HUES48 (cell line): ENCODE measurements at regions not wholly inside any gene's neighbourhood (a gene's known extent, or its start where the extent isn't known, plus 50 kb on each side); places are given as distances from the start of the nearest gene placed in this dataset.

Experiments used
- H3K27ac ChIP-seq: one replicate; pipeline ENCODE4 v1.7.0; 2013; ENCODE audit warnings: low read depth, low read length, inconsistent platforms
- H3K27me3 ChIP-seq: 2 replicates; pipeline ENCODE4 v1.6.1; 2013; ENCODE audit warnings: mild to moderate bottlenecking, low read length; ENCODE audit not compliant: control insufficient read depth, insufficient read depth
- H3K36me3 ChIP-seq: 2 replicates; pipeline ENCODE4 v1.6.1; 2013; ENCODE audit warnings: low read length; ENCODE audit not compliant: control insufficient read depth, insufficient read depth
- H3K4me1 ChIP-seq: 2 replicates; pipeline ENCODE4 v1.6.1; 2013; ENCODE audit warnings: mild to moderate bottlenecking, low read length; ENCODE audit not compliant: control insufficient read depth, insufficient read depth
- H3K4me3 ChIP-seq: 2 replicates; pipeline ENCODE4 v1.5.1; 2013; ENCODE audit warnings: mild to moderate bottlenecking, low read depth, low read length
- H3K9ac ChIP-seq: 2 replicates; pipeline ENCODE4 v1.6.1; 2013; ENCODE audit warnings: mild to moderate bottlenecking, low read depth, low read length, moderate library complexity
- H3K9me3 ChIP-seq: 2 replicates; pipeline ENCODE4 v1.6.1; 2013; ENCODE audit warnings: low read length; ENCODE audit not compliant: control insufficient read depth, insufficient read depth

DNA sequence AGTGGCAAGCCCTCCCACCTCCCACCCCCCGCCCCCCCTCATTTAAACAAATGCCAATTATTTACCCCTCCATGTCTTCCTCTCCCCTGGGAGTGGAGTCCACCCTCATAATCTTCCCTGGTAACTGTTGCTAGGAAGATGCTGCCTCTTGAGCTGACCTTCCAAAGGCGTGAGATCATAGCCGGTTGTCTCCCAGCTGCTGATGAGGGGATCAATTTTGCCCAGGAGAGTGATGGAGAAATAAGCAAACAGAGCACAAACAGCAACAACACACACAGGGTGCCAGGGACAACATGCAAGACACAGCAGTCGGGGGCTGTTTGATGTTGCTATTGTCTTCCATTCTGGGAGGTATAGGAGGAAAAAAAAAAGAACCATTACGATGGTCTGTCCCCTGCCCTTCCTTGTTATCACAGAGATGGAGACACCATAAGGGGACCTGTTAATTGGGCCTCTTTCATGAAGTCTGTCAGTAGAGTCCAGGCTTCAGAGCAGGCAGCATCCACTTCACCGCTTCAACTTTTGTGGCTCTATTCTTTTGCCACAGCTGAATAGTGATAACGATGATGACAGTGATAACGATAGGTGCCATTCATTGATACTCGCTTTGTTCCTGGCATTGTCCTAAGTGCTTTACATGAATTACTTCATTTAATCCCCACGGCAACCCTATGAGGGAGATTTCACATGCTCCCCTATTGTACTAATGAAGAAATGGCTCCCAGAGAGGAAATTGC is 76.9 kb upstream of the RGMA start:
- Histone ChIP-seq H3K4me3 (no peak overlapping the region), H3K36me3 (no peaks in the 10 kb centered on the region), H3K27me3 (no peaks in the 10 kb centered on the region), H3K27ac (no peak overlapping the region), H3K9ac (no peak overlapping the region), H3K4me1 (0 out of 2 replicates have a peak, but pooled peaks cover 3% of the 10 kb centered on the region), H3K9me3 (no peaks in the 10 kb centered on the region)

DNA sequence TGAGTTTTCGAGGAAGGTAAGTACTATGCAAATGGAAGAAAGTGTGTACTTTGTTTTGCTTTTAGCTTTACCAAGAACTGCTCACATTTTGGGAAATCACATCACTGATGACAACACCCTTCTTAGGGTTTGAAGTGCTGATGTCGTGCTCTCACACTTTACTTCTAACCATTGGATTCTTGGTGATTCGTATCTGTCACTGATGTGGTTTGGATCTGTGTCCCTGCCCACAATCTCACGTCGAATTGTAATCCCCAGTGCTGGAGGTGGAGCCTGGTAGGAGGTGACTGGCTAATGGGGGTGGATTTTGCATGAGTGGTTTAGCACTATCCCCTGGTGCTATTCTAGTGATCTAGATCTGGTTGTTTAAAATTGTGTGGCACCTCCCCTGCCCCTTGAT is 75.4 kb upstream of the RGMA start:
- H3K9me3 ChIP-seq = no peaks in the 10 kb centered on the region
- no peaks in the 10 kb centered on the region for H3K27me3 ChIP-seq
- no peak overlapping the region for H3K4me3 ChIP-seq
- H3K27ac ChIP-seq = no peak overlapping the region
- H3K36me3 ChIP-seq = no peaks in the 10 kb centered on the region
- 0 out of 2 replicates have a peak, but pooled peaks cover 3% of the 10 kb centered on the region for H3K4me1 ChIP-seq
- no peak overlapping the region for H3K9ac ChIP-seq

DNA sequence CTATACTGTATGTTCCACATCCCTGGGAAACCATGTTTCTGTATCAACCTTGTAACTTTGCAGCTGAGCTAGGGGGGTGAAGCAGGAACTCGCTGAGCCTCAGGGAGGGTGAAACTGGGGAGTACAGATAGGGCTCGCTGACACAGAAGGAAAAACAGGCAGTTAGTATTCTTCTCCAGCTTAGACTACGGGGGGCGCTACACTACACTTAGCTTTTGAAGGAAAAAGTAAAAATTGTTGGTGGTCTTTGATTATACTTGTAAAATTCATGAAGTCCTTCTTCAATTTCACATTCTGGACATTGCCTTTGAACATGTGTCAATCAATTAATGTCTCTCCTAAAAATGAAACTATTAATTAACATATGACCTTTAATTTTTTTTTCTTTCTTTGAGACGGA is 73.5 kb upstream of the RGMA start:
- H3K4me1 ChIP-seq = 0 out of 2 replicates have a peak, but pooled peaks cover 3% of the 10 kb centered on the region
- H3K9ac ChIP-seq = no peak overlapping the region
- H3K36me3 ChIP-seq = no peaks in the 10 kb centered on the region
- no peaks in the 10 kb centered on the region for H3K9me3 ChIP-seq
- H3K27ac ChIP-seq = no peak overlapping the region
- H3K4me3 ChIP-seq = no peak overlapping the region
- H3K27me3 ChIP-seq = no peaks in the 10 kb centered on the region

DNA sequence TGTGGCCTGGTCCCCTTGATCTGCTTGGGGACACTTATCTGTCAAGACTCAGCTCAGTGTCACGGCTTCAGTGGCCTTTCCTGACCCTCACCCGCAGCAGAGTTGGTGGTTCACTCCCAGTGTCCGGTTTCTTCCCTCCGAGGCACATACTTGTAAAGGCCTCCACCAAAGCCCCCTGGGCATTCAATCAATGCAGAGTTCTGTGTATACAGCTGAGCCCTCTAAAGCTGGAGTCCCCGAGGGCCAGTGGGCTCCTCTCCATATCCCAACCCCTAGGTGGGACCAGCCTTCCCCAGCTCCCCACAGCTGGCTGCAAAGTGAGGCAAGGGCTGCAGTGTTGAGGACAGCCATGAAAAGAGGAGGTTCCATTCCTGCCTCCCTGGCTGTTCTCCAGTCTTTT is 70.9 kb upstream of the RGMA start:
- Histone ChIP-seq H3K27me3 (no peaks in the 10 kb centered on the region), H3K9me3 (no peaks in the 10 kb centered on the region), H3K36me3 (no peaks in the 10 kb centered on the region), H3K27ac (no peak overlapping the region), H3K4me1 (0 out of 2 replicates have a peak, but pooled peaks cover 3% of the 10 kb centered on the region), H3K9ac (no peak overlapping the region), H3K4me3 (no peak overlapping the region)

DNA sequence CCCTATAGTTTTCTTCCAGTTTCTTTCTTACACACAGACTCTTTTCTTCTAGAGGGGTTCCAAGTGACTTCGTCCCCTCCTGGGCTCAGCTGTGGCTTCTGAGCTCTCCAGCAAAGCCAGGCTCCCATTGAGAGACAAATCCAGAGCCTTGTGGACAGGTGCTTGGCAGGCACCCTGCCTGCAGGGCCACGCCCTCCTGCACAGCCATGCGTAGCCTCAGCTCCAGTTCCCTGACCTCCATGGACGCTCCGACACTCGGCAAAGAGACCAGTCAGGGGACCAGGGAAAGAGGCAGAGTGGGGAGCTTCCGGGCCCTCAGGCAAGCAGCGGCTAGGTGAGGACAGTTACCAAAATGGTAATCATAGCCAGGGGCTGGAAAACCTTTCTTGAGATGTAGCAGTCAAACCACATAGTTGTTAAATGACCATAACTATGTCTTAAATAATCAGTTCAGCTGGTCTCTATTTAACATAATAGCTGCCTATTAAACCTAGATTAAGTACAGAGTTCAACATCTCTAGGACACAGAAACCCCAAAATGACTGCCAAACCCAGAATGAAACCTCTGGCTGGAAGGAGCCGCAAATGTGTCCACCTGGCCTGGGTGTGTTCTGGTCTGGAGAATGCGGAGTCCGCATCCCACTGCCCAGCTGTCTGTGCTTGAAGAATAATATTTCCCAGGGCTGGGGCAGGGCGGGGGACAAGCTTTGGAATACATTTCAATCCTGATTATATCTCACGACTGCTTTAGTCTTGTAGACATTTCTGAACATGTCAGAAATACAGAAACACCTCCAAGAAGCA is 69.3 kb upstream of the RGMA start:
- Histone ChIP-seq H3K36me3 (no peaks in the 10 kb centered on the region), H3K4me1 (0 out of 2 replicates have a peak, but pooled peaks cover 3% of the 10 kb centered on the region), H3K4me3 (no peak overlapping the region), H3K27me3 (no peaks in the 10 kb centered on the region), H3K27ac (no peak overlapping the region), H3K9ac (no peak overlapping the region), H3K9me3 (no peaks in the 10 kb centered on the region)

DNA sequence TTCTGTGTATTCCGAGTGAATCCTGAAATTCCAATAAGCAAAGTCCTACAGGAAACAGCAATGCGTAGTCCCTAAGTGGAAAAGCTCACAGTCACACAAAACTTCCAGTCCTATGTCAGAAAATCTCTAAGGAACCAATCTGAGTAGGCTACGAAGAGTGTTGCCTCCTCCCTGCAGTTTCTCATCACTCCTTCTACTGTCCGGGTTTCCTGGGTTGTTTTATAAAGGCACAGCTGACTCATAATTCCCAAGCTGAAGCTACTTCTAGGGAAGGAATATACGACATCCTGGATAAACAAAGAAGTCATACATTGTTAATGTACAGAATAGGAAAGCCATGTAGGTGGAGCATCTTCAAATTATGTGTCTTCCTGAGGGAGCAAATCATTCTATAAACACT is 65.7 kb upstream of the RGMA start:
- Histone ChIP-seq H3K9ac (no peak overlapping the region), H3K4me1 (peaks cover 19% of the 10 kb centered on the region), H3K27ac (no peak overlapping the region), H3K27me3 (no peaks in the 10 kb centered on the region), H3K4me3 (no peak overlapping the region), H3K36me3 (no peaks in the 10 kb centered on the region), H3K9me3 (no peaks in the 10 kb centered on the region)

DNA sequence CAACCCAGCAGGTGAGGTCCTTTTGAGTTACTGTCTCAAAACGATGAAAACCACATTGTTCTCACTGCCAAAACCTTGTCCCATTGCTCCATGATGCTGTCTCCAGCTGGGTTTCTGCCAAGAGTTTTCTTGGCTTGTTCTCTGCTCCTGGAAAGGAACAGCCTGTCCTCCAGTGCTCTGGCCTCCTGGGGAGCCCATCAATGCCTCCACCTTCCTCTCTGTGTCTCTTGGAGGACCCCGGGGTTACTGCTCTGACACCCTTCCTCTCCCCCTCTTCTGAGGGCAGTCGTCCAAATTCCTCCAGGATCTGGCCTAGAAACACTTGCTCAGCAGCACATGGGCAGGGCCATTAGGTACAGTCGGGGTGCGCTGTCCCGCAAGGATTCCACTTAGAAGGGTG is 63.9 kb upstream of the RGMA start:
- no peak overlapping the region for H3K27ac ChIP-seq
- peaks cover 19% of the 10 kb centered on the region for H3K4me1 ChIP-seq
- H3K9ac ChIP-seq = no peak overlapping the region
- H3K27me3 ChIP-seq = no peaks in the 10 kb centered on the region
- H3K4me3 ChIP-seq = no peak overlapping the region
- no peaks in the 10 kb centered on the region for H3K9me3 ChIP-seq
- no peaks in the 10 kb centered on the region for H3K36me3 ChIP-seq

DNA sequence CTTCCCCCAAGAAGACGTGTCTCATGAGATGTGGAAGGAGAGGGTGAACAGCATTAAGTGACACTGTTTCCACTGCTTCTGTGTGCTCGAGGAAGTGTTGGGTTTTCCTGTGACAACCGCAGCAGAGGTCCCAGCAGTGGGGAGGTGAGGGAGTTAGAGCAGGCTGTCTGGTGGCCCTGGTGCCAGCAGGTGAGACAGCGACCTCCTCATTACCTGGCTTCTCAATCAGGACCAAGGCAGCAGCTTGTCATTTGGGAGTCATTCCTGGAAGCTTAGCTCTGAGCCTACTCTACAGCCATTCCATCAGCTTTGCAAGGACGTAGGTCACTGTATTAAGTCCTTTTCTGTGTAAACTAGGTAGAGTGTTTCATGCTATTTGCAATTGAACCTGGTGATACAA is 63.3 kb upstream of the RGMA start:
- Histone ChIP-seq H3K9me3 (no peaks in the 10 kb centered on the region), H3K4me1 (peaks cover 19% of the 10 kb centered on the region), H3K27ac (no peak overlapping the region), H3K36me3 (no peaks in the 10 kb centered on the region), H3K27me3 (no peaks in the 10 kb centered on the region), H3K4me3 (no peak overlapping the region), H3K9ac (no peak overlapping the region)

DNA sequence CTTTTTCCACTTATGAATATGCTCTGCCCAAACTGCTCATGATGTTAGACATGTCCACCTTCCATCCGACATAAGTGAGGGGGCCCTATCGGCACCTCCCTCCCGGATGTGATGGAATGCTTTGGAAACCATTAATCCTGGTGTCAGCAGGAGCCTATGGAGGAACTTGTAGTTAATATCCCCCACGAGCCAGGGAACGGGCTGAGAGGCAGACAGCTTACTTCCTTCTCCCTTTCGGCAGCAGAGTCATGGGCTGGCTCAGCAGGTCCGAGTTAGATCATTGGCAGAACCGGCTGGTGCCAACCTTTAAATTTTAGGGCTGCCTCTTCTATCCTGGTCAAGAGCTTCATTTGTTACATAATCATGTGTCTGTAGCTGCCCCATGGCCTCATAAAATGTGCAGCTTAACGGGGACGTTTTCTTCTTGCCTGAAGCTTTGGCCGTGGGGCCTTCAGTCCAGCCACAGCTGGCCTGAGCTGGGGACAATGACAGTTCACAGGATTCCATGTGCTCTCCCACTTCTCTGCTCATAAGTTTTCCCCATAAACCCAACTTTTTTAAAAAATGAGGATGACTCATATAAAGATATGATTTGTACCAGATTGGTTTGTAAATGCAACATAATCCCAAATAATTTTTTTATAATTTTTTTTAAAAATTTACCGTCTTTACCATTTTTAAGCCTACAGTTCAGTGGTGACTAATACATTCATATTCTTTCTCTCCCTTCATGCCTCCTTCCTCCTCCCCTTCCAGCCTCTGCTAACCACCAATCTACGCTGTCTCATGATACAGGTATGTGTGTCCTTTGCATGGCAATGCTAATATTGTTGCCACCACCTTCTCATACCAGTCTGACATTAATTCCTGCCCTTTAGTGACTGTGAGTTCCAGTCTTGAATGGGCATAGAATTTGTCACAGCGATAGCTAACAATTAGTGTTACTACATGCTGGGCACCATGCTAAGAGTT is 62.2 kb upstream of the RGMA start:
- Histone ChIP-seq H3K9me3 (no peaks in the 10 kb centered on the region), H3K4me1 (peaks cover 19% of the 10 kb centered on the region), H3K4me3 (no peak overlapping the region), H3K27me3 (no peaks in the 10 kb centered on the region), H3K27ac (no peak overlapping the region), H3K36me3 (no peaks in the 10 kb centered on the region), H3K9ac (no peak overlapping the region)

DNA sequence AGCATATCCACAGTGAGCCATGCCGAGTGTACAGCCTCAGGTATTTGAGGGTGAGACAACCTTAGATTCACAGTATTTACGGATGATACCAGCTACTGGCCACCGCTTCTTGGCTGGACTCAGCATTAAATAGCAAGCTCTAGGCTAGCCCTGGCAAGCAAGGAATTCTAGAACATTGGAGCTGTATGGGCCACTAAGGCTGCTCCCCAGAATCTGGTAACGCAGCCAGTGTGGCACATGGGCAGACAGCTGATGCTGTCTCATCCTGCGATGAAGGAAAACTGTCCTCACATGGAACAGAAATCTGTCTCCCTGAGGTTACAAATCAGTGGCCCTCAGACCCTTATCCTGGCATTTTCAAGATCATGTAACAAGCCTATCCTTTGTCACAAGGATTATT is 57.6 kb upstream of the RGMA start:
- no peaks in the 10 kb centered on the region for H3K36me3 ChIP-seq
- no peak overlapping the region for H3K4me3 ChIP-seq
- no peaks in the 10 kb centered on the region for H3K27me3 ChIP-seq
- H3K9ac ChIP-seq = no peak overlapping the region
- no peak overlapping the region for H3K27ac ChIP-seq
- H3K9me3 ChIP-seq = no peaks in the 10 kb centered on the region
- 0 out of 2 replicates have a peak, but pooled peaks cover 6% of the 10 kb centered on the region for H3K4me1 ChIP-seq
